GM08714 (cell line): ENCODE measurements at regions not wholly inside any gene's neighbourhood (a gene's known extent, or its start where the extent isn't known, plus 50 kb on each side); places are given as distances from the start of the nearest gene placed in this dataset.

Source experiments
- H3K4me3 ChIP-seq: fragments of 200-500 bp; sonication (Bioruptor generic); 2 replicates; pipeline ENCODE4 v1.5.1; 2014; ENCODE audit warnings: mild to moderate bottlenecking, low read length, inconsistent platforms
- ZNF274 ChIP-seq: IDR thresholded peaks from 2 replicates; pipeline ENCODE4 v1.6.1; 2012; ENCODE audit warnings: mild to moderate bottlenecking, low read depth, low read length

GRCh38 chr22:47848184-47848920 is 1085.9 kb downstream of the TBC1D22A start:
- TF ChIP-seq ZNF274 = no peak
- H3K4me3 ChIP-seq = no peak overlapping the region

GRCh38 chr22:47847131-47847890 is 1084.9 kb downstream of the TBC1D22A start:
- H3K4me3 ChIP-seq = no peak overlapping the region
- TF ChIP-seq ZNF274 = no peak

GRCh38 chr22:47846206-47846605 is 1083.8 kb downstream of the TBC1D22A start:
- no peak overlapping the region for H3K4me3 ChIP-seq
- no peak for TF ChIP-seq ZNF274

- no peak for TF ChIP-seq ZNF274
- H3K4me3 ChIP-seq = no peak overlapping the region
Measured at GRCh38 chr22:47842119-47842518, 1079.7 kb downstream of the TBC1D22A start.

- no peak overlapping the region for H3K4me3 ChIP-seq
- TF ChIP-seq ZNF274 = no peak
Measured at GRCh38 chr22:47841156-47841555, 1078.7 kb downstream of the TBC1D22A start.

- H3K4me3 ChIP-seq = no peak overlapping the region
- no peak for TF ChIP-seq ZNF274
Measured at GRCh38 chr22:47839595-47840227, 1077.3 kb downstream of the TBC1D22A start.

- no peak for TF ChIP-seq ZNF274
- H3K4me3 ChIP-seq = no peak overlapping the region
Measured at GRCh38 chr22:47837703-47838102, 1075.3 kb downstream of the TBC1D22A start.

- TF ChIP-seq ZNF274 = no peak
- no peak overlapping the region for H3K4me3 ChIP-seq
Measured at GRCh38 chr22:47836957-47837356, 1074.5 kb downstream of the TBC1D22A start.

- TF ChIP-seq ZNF274 = no peak
- H3K4me3 ChIP-seq = no peak overlapping the region
Measured at GRCh38 chr22:47835726-47836125, 1073.3 kb downstream of the TBC1D22A start.

GRCh38 chr22:47826016-47826415 is 1063.6 kb downstream of the TBC1D22A start:
- H3K4me3 ChIP-seq = no peak overlapping the region
- no peak for TF ChIP-seq ZNF274

GRCh38 chr22:47822422-47822821 is 1060.0 kb downstream of the TBC1D22A start:
- no peak for TF ChIP-seq ZNF274
- no peak overlapping the region for H3K4me3 ChIP-seq

- no peak overlapping the region for H3K4me3 ChIP-seq
- no peak for TF ChIP-seq ZNF274
Measured at GRCh38 chr22:47818496-47818895, 1056.0 kb downstream of the TBC1D22A start.

GRCh38 chr22:47817380-47817779 is 1054.9 kb downstream of the TBC1D22A start:
- no peak overlapping the region for H3K4me3 ChIP-seq
- TF ChIP-seq ZNF274 = no peak

GRCh38 chr22:47816863-47817210 is 1054.4 kb downstream of the TBC1D22A start:
- H3K4me3 ChIP-seq = no peak overlapping the region
- no peak for TF ChIP-seq ZNF274
